Mesothelial cell of epicardium (in vitro differentiated cells): ENCODE measurements at regions not wholly inside any gene's neighbourhood (a gene's known extent, or its start where the extent isn't known, plus 50 kb on each side); places are given as distances from the start of the nearest gene placed in this dataset.

Experiments used
- DNase-seq, 2 experiments: peaks; one replicate each; pipeline ENCODE4 v3.0.0; 2021; ENCODE audit warnings: low spot score in 2 of 2; ENCODE audit not compliant: unreplicated experiment in 2 of 2
- H3K27ac Mint-ChIP-seq: 2 replicates; pipeline ENCODE4 v1.8.0; 2021; ENCODE audit warnings: mixed read lengths
- H3K27me3 Mint-ChIP-seq: 2 replicates; pipeline ENCODE4 v1.8.0; 2021; ENCODE audit warnings: low read depth, mixed read lengths
- H3K36me3 Mint-ChIP-seq: 2 replicates; pipeline ENCODE4 v1.8.0; 2021; ENCODE audit warnings: mixed read lengths
- H3K4me1 Mint-ChIP-seq: 2 replicates; pipeline ENCODE4 v1.8.0; 2021; ENCODE audit warnings: mixed read lengths
- H3K4me3 Mint-ChIP-seq: 2 replicates; pipeline ENCODE4 v1.8.0; 2021; ENCODE audit warnings: mild to moderate bottlenecking, moderate library complexity, mixed read lengths
- H3K9me3 Mint-ChIP-seq: 2 replicates; pipeline ENCODE4 v1.8.0; 2021; ENCODE audit warnings: mixed read lengths
- CTCF ChIP-seq: fragments of 200-600 bp; sonication (generic); IDR thresholded peaks from one replicate; pipeline ENCODE4 v1.5.0; 2021; ENCODE audit warnings: antibody characterized with exemption; ENCODE audit not compliant: unreplicated experiment

- H3K4me3 Mint-ChIP-seq: no peak overlapping the region
- TF ChIP-seq CTCF: no peak
- no peaks in the 10 kb centered on the region for H3K4me1 Mint-ChIP-seq
- no peaks in the 10 kb centered on the region for H3K27me3 Mint-ChIP-seq
- no peaks in the 10 kb centered on the region for H3K36me3 Mint-ChIP-seq
- H3K27ac Mint-ChIP-seq: no peak overlapping the region
- DNase-seq: no peak
- H3K9me3 Mint-ChIP-seq: peaks cover 17% of the 10 kb centered on the region
Observed at GRCh38 chr11:56916162-56916561, 72.6 kb upstream of the OR5AK2 start.

DNA sequence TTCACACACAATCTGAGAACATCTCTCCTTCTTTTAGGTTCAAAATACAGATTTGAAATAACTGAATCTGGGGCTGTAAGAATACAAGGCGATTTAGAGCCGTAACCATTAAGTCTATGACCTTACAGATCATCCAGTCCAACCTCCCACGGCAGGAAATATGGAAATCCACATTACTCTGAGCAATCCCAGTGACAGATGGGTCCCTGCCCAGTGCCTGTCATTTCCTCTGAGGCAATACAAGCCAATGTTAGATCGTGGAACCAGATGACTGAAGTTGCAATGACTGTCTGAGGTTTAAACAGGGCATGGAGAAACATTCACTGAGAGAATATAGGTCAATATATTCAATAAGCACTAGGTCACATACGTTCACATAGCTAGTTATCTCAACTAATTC lies 77.4 kb upstream of the OR5AK2 start:
- H3K27me3 Mint-ChIP-seq: no peaks in the 10 kb centered on the region
- no peak overlapping the region for H3K4me3 Mint-ChIP-seq
- H3K36me3 Mint-ChIP-seq: no peaks in the 10 kb centered on the region
- no peak overlapping the region for H3K27ac Mint-ChIP-seq
- DNase-seq: no peak
- peaks cover 17% of the 10 kb centered on the region for H3K9me3 Mint-ChIP-seq
- no peak for TF ChIP-seq CTCF
- no peaks in the 10 kb centered on the region for H3K4me1 Mint-ChIP-seq

DNA sequence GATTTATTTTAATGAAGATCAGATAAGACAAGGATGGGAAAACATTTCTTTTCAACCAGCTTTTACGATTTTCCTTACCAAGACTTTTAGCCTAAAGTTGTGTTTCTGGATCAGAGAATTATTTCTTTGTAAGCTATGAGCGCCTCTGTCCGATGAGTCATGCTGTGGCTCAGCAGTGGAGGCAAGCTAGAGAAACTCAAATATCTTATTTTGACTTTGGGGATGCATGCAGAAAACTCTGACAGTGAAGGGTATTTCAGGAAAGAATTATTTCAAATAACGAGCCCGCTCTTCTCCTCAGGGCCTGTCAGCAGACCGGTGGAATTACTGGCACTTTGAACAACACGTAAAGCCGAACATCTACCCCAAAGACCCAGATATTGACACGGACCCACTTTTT lies 77.9 kb upstream of the OR5AK2 start:
- DNase-seq: no peak
- Mint-ChIP-seq H3K4me3 (no peak overlapping the region), H3K9me3 (peaks cover 17% of the 10 kb centered on the region), H3K27me3 (no peaks in the 10 kb centered on the region), H3K36me3 (no peaks in the 10 kb centered on the region), H3K27ac (no peak overlapping the region), H3K4me1 (no peaks in the 10 kb centered on the region)
- TF ChIP-seq CTCF: no peak

DNA sequence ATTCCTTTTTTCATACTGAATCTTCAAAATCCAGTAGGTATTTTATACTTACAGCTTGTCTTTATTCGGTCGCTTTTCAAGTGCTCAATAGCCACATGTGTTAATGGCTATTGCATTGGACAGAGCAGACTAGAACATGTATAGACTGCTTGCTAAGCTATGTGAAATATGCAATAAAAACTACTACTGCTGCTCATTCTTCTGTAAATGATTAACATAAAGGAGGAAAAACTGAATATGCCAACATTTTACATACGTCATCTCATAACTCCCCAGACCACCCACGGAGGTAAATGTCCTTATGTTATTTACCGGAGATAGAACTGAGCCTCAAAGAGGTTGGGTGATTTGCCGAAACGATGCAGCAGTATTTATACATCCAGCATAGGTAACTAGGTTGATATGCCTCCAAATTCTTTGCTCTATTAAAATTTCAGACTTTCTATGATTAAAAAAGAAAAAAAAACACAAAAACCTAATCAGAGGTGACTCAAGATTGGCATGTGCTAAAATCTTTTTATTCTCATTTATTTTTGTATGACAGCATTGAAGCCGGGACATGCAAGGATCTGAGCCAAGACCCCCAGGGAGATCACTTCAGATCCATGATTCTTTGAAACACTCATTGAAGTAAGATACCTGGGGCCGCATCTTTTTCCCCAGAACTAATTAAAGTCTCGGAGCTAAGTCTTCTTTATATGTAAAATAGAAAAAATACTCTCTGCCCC lies 78.5 kb upstream of the OR5AK2 start:
- Mint-ChIP-seq H3K4me3 (no peak overlapping the region), H3K27me3 (no peaks in the 10 kb centered on the region), H3K4me1 (no peaks in the 10 kb centered on the region), H3K9me3 (peaks cover 17% of the 10 kb centered on the region), H3K36me3 (no peaks in the 10 kb centered on the region), H3K27ac (no peak overlapping the region)
- DNase-seq: no peak
- TF ChIP-seq CTCF: no peak

- no peak for DNase-seq
- no peaks in the 10 kb centered on the region for H3K27me3 Mint-ChIP-seq
- no peak overlapping the region for H3K4me3 Mint-ChIP-seq
- no peaks in the 10 kb centered on the region for H3K36me3 Mint-ChIP-seq
- no peak for TF ChIP-seq CTCF
- peaks cover 11% of the 10 kb centered on the region for H3K9me3 Mint-ChIP-seq
- no peak overlapping the region for H3K27ac Mint-ChIP-seq
- H3K4me1 Mint-ChIP-seq: no peaks in the 10 kb centered on the region
Observed at GRCh38 chr11:56909563-56909962, 79.2 kb upstream of the OR5AK2 start.

DNA sequence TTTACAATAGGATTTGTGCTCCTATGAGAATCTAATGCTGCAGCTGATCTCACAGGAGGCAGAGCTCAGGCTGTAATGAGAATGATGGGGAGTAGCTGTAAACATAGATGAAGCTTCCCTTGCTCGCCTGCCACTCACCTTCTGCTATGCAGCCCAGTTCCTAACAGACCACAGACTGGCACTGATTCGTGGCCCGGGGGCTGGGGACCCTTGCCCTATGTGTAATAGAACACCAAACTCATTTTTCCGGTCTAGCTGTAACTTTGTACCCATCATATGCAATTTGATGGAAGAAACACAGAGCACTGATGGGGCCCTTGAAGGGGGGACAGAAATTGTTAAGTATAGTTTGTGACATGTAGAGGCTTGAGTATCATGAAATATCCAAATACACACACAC lies 79.6 kb upstream of the OR5AK2 start:
- Mint-ChIP-seq H3K4me1 (no peaks in the 10 kb centered on the region), H3K27ac (no peak overlapping the region), H3K27me3 (peaks cover 3% of the 10 kb centered on the region), H3K9me3 (peaks cover 8% of the 10 kb centered on the region), H3K36me3 (no peaks in the 10 kb centered on the region), H3K4me3 (no peak overlapping the region)
- DNase-seq: no peak
- TF ChIP-seq CTCF: no peak
